Left kidney (tissue), 1 donor: ENCODE measurements at regions not wholly inside any gene's neighbourhood (a gene's known extent, or its start where the extent isn't known, plus 50 kb on each side); places are given as distances from the start of the nearest gene placed in this dataset.
A peak's percentile ranks its signal among the peaks of the same experiment; 100 is the strongest.
"Not testable (repeated sequence)": the region's sequence is repeated elsewhere in the genome, so short reads cannot be mapped to it uniquely, and the experiment has no call there.

ENCODE experiments used
- DNase-seq: peaks from one replicate; pipeline ENCODE4 v3.0.0-alpha.2; 2013

DNA sequence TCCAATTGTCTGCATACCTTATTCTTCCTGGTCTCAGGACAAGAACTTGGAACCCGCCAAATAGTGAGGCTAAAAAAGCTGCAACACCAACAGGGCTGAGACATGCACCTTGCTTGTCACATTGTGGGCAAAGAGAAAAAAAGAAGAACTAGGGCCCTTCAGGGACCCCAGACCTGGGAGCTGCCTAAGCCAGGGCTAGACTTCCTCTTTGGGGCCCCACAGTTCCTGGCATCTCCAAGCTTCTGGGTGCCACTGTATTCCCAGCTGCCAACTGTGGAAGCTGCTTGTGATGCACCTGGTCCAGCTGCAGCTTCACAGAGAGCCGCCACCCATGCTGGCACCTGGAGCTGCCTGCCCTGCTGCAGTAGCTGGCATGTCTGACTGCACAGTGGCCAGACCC is 370.6 kb downstream of the CD83 start:
- DNase-seq: no peak

GRCh38 chr6:14489445-14489844 is 371.9 kb downstream of the CD83 start:
- DNase-seq: no peak

- no peak for DNase-seq
Observed at GRCh38 chr6:14498748-14499147, 381.2 kb downstream of the CD83 start.

GRCh38 chr6:14499309-14499708 is 381.7 kb downstream of the CD83 start:
- DNase-seq: no peak

GRCh38 chr6:14499841-14500240 is 382.3 kb downstream of the CD83 start:
- peak; percentile 63 for DNase-seq

- DNase-seq: no peak
Observed at GRCh38 chr6:14500809-14501208, 383.2 kb downstream of the CD83 start.

- no peak for DNase-seq
Observed at GRCh38 chr6:14501240-14501639, 383.7 kb downstream of the CD83 start.

- DNase-seq: no peak
Observed at GRCh38 chr6:14501914-14502313, 384.3 kb downstream of the CD83 start.

DNA sequence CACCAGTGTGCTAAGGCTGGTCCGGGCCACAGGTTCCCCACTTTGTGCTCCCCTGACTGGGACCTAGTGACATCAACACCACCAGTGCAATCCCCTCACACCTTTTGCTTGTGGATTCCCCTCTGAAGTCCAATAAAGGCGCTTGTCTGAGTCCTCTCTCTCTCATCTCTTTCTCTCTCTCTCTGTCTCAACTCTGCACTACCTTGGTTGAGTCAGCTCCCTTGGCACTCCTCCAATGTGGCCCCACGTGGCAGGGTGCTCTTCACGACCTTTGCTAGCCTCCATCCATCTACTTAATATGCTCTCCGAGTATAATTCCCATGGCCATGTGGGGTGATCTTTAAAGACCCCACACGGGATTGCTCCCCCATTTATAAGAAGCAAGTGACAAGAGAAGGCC is 385.0 kb downstream of the CD83 start:
- no peak for DNase-seq

- DNase-seq: no peak
Observed at GRCh38 chr6:14505401-14505800, 387.8 kb downstream of the CD83 start.

DNA sequence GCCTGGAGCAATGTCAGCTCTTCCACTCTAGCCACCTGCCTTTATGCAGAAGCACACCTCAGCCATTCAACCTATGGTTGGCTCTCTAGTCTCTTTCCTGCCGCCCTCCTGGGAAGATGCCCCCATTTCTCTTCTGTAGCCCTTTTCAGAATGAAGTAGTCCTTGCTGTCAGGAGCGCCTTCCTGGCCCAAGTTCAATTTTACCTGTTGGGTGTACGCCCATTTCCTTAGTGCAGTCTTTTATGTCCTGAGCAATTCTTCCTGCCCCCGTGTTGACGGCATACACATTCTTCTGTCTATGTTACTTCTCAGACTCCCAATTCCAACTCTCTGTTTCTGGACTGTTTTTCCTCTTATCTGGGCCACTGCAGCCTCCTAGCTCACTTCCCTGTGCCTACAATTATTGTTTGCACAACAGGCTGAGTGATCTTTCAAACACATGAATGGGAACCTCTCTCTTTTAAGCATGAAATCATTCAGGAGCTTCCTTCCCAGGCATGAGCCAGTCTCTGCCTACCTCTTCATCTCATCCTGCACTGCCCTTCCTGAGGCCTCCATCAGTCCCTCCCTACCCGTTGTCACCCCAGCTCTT is 389.2 kb downstream of the CD83 start:
- DNase-seq: no peak

DNA sequence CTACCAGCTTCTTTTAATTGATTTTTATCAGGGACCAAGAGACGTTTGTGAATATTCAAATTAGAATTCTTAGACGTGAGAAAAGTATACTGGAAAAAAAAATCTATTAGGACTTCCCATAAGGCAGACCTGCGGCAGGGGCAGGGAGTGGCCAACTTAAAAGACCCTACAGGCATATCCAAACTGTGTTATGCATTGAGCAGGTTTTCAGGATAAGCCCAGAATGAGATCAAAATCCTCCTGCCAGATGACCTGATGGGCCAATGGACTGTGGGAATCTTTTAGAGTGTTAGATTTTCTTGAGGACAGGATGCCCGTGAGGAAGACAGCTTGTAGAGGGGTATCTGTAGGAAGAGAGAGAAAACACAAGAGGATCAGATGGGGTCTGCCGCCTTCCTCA is 391.5 kb downstream of the CD83 start:
- no peak for DNase-seq

DNA sequence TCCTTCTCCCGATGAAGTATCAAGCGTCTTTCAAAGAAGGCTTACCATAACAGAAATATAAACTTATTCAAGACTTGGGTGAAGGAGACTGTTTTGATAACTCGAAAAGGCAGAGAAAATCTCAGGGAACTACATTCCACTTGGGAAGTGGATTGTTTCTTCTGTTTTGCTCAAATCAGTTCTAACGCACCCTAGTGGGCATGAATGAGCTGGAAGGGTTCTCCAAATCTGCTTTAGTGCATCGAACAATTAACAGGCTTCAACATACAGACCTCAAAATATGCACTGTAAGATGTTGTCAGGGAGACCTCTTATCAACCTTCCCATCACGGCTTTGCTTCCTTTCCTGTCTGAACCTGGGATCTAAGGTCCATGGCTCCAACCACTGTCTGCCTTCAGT is 392.5 kb downstream of the CD83 start:
- DNase-seq: no peak

- no peak for DNase-seq
Observed at GRCh38 chr6:14511061-14511586, 393.6 kb downstream of the CD83 start.

- DNase-seq: no peak
Observed at GRCh38 chr6:14512246-14512645, 394.7 kb downstream of the CD83 start.

DNA sequence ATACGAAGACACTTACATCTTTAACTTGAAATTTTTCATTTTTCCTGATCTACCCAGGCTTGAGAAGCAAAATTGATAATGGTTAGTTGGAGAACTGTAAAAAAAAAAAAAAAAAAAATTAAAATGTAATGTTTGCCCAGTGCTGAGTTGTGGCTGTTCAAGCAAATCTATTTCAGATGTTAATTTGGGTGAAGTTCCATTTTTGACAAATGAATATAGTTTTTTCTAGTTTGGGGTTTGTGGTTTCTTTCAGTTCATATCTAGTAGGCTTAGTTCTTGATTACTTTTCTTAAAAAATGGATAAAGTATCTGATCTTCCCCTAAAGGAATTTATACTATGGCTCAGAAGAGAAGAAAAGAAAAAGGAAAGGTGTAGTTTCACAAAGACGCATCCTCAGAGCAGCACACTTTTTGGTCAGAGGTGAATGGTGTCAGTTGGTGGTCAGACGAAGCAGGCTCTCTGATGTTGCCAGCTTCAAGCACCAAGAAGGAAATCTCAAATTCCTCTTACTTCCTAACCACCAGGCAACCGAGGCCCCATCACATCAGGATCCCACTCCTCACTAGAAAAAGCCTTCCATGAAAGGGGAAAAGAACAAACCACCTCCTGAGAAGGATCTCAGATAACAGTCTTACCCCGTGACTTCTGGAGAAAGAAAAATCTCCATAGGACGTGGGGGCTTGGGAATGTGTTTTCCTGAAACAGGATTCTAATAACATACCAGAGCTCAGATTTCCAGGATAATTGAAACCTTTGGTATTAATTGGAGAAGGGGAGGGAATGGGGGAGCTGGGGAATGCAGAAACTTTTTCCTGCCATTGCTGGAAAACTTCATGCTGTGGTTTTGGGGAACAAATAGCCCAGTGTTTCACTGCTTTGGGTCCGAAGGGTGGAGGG is 396.2 kb downstream of the CD83 start:
- DNase-seq: no peak

DNA sequence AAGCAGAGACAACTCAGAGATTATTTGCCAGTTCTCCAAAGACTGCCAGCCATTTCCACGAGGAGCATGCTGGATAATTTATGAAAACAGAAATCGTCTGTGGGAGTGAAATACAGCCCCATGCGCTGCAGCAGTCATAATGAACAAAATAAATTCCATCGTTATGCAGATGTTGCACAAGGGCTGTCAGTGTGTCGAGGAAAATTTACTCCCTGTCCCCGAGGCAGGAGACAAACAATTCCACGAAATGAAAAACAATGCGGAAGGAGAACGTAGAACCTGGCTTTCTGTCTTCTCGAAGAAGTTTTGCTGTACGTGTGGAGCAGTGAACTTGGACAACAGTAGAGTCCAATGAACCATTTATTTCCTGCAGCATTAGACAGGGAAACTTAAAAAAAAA is 399.4 kb downstream of the CD83 start:
- no peak for DNase-seq

DNA sequence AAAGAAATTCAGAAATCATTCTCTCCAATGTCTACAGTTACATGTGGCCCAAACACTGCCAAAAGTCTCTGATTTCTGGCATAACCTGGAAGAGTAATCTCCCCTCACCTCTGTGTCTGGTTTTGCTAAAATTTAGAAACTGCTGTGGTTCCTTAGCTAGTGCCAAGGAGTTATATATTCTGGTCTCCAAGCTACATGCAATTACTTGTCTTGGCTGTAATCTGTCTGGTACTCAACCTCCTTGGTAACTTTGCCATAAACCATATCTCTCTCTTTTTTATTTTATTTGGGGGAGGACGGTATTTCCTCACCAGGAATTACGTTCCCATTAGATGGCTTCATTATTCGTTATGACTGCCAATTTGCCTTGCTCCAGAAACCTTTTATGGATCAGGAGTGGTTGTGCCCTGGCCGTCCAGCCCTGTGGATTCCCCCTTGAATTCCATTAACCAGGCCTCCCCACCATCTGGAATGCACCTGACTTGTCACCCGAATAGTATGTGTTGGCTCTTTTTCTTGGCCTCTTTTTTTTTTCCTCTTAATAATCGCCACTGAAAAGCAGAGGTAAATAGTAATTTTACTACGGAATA is 400.0 kb downstream of the CD83 start:
- no peak for DNase-seq

GRCh38 chr6:14518515-14519217 is 401.1 kb downstream of the CD83 start:
- no peak for DNase-seq

GRCh38 chr6:14520029-14520428 is 402.5 kb downstream of the CD83 start:
- DNase-seq: no peak

GRCh38 chr6:14520536-14520935 is 403.0 kb downstream of the CD83 start:
- DNase-seq: no peak

GRCh38 chr6:14521141-14521540 is 403.6 kb downstream of the CD83 start:
- DNase-seq: no peak

DNA sequence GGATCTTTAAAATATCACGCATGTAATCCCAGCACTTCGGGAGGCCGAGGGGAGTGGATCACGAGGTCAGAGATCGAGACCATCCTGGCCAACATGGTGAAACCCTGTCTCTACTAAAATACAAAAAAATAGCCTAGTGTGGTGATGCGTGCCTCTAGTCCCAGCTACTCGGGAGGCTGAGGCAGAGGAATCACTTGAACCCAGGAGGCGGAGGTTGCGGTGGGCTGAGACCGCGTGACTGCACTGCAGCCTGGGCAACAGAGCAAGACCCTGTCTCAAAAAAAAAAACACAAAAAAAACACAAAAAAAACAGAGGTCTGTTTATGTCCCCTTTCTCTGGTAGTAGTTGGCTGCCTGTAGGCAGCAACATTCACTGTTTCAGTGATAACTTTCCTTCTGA is 404.3 kb downstream of the CD83 start:
- not testable (repeated sequence) for DNase-seq
